Neural cell (in vitro differentiated cells): ENCODE measurements at regions not wholly inside any gene's neighbourhood (a gene's known extent, or its start where the extent isn't known, plus 50 kb on each side); places are given as distances from the start of the nearest gene placed in this dataset.

ENCODE experiments used
- H2AFZ ChIP-seq: fragments of 200-600, 300-800 bp; sonication (generic), shearing (Covaris generic); 2 replicates; pipeline ENCODE4 v1.6.0; 2014; ENCODE audit warnings: low read depth, mild to moderate bottlenecking, antibody characterized with exemption, low read length, moderate library complexity
- H3F3A ChIP-seq: fragments of 200-600 bp; shearing (Covaris generic); 2 replicates; pipeline ENCODE4 v1.6.1; 2016; ENCODE audit warnings: mild to moderate bottlenecking, moderate library complexity, mixed read lengths, antibody characterized with exemption, low read length; ENCODE audit not compliant: insufficient read depth, poor library complexity, severe bottlenecking
- H3K27ac ChIP-seq: fragments of 200-600, 300-800 bp; sonication (generic), shearing (Covaris generic); 2 replicates; pipeline ENCODE4 v1.5.1; 2014; ENCODE audit warnings: mild to moderate bottlenecking, low read length, moderate library complexity
- H3K27me3 ChIP-seq: fragments of 300-800, 200-600 bp; sonication (generic), shearing (Covaris generic); 2 replicates; pipeline ENCODE4 v1.6.0; 2014; ENCODE audit warnings: mild to moderate bottlenecking, low read depth, low read length, moderate library complexity; ENCODE audit not compliant: insufficient read depth
- H3K36me3 ChIP-seq: fragments of 300-800, 200-600 bp; sonication (generic), shearing (Covaris generic); 2 replicates; pipeline ENCODE4 v1.5.1; 2014; ENCODE audit warnings: mild to moderate bottlenecking, antibody characterized with exemption, low read length, moderate library complexity; ENCODE audit not compliant: insufficient read depth
- H3K4me2 ChIP-seq: fragments of 300-800, 200-600 bp; sonication (generic), shearing (Covaris generic); 2 replicates; pipeline ENCODE4 v1.6.0; 2014; ENCODE audit warnings: mild to moderate bottlenecking, low read length
- H3K4me3 ChIP-seq: fragments of 300-800, 200-600 bp; sonication (generic), shearing (Covaris generic); 2 replicates; pipeline ENCODE4 v1.5.1; 2014; ENCODE audit warnings: mild to moderate bottlenecking, low read length, moderate library complexity
- H3K79me2 ChIP-seq: fragments of 200-600 bp; shearing (Covaris generic); replicated peaks from 2 replicates; pipeline ENCODE4 v1.6.0; 2014; ENCODE audit warnings: mild to moderate bottlenecking, low read length, moderate library complexity; ENCODE audit not compliant: insufficient read depth
- H3K9ac ChIP-seq: fragments of 300-800, 200-600 bp; sonication (generic), shearing (Covaris generic); 2 replicates; pipeline ENCODE4 v1.6.1; 2016; ENCODE audit warnings: mild to moderate bottlenecking, low read length, mixed read lengths
- H3K9me2 ChIP-seq: fragments of 200-600 bp; shearing (Covaris generic); 2 replicates; pipeline ENCODE4 v1.6.1; 2016; ENCODE audit warnings: mild to moderate bottlenecking, low read length, mixed read lengths; ENCODE audit not compliant: insufficient read depth
- H3K9me3 ChIP-seq: fragments of 200-600, 300-800 bp; sonication (generic), shearing (Covaris generic); 2 replicates; pipeline ENCODE4 v1.6.1; 2016; ENCODE audit warnings: mild to moderate bottlenecking, mixed run types, low read length, moderate library complexity, mixed read lengths
- H4K20me1 ChIP-seq: fragments of 200-600 bp; shearing (Covaris generic); 2 replicates; pipeline ENCODE4 v1.6.1; 2016; ENCODE audit warnings: mild to moderate bottlenecking, mixed run types; ENCODE audit not compliant: insufficient read depth
- EP300 ChIP-seq: fragments of 450-650 bp; conservative IDR thresholded peaks from 2 replicates; pipeline ENCODE4 v1.6.1; 2014; ENCODE audit warnings: antibody characterized with exemption, mild to moderate bottlenecking, moderate library complexity; ENCODE audit not compliant: poor library complexity, severe bottlenecking
- EZH2 ChIP-seq: fragments of 200-600, 300-800 bp; shearing (Covaris generic), sonication (generic); IDR thresholded peaks from 2 replicates; pipeline ENCODE4 v1.6.1; 2014; ENCODE audit warnings: antibody characterized with exemption, low read length, borderline replicate concordance, mild to moderate bottlenecking; ENCODE audit not compliant: insufficient read depth, poor library complexity, severe bottlenecking
- MXI1 ChIP-seq: fragments of 450-650 bp; conservative IDR thresholded peaks from 2 replicates; pipeline ENCODE4 v1.6.1; 2014; ENCODE audit warnings: antibody characterized with exemption, mild to moderate bottlenecking; ENCODE audit not compliant: poor library complexity, severe bottlenecking
- POLR2AphosphoS5 ChIP-seq: IDR thresholded peaks from 2 replicates; pipeline ENCODE4 v1.6.1; 2012
- RAD21 ChIP-seq: fragments of 450-650 bp; conservative IDR thresholded peaks from 2 replicates; pipeline ENCODE4 v1.6.1; 2014; ENCODE audit warnings: antibody characterized with exemption, mild to moderate bottlenecking, moderate library complexity
- SMC3 ChIP-seq: fragments of 450-650 bp; conservative IDR thresholded peaks from 2 replicates; pipeline ENCODE4 v1.6.1; 2014; ENCODE audit warnings: antibody characterized with exemption, mild to moderate bottlenecking, moderate library complexity; ENCODE audit not compliant: poor library complexity
- TAF1 ChIP-seq: IDR thresholded peaks from 2 replicates; pipeline ENCODE4 v1.6.1; 2012; ENCODE audit warnings: low read depth
- TF ChIP-seq, protein P1 (sequence below): fragments of 450-650 bp; IDR thresholded peaks from 2 replicates; pipeline ENCODE4 v1.5.1; 2014; ENCODE audit warnings: antibody characterized with exemption, mild to moderate bottlenecking, moderate library complexity; ENCODE audit not compliant: poor library complexity, severe bottlenecking
- TF ChIP-seq, protein P2 (sequence below): IDR thresholded peaks from 2 replicates; pipeline ENCODE4 v1.6.1; 2012; ENCODE audit warnings: borderline replicate concordance

DNA sequence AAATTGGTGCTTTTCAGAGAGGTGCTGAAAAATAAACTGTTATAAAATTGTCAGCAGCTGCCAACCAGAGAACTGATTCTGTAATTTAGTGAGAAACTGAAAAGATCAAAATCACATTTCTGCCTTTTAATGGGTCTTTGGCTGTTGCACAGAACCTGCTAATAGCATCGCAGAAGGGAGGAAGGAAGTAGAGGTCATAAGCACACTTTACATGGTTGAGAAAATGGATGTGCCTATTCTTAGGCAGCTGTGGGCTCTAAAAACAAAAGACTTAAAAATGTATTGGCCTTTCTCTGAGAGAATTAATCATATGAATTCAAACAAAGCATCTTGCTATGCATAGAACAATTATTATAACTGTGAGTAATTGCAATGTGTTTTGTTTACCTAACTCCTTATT, 1186.9 kb downstream of the DSC3 start:
- Histone ChIP-seq H3K27me3 (no peaks in the 10 kb centered on the region), H3K27ac (no peak overlapping the region), H2AFZ (no peak overlapping the region), H3K79me2 (no peaks in the 10 kb centered on the region), H3K9me2 (no peaks in the 10 kb centered on the region), H4K20me1 (no peaks in the 10 kb centered on the region), H3K9ac (no peak overlapping the region), H3K4me3 (no peak overlapping the region), H3K36me3 (no peaks in the 10 kb centered on the region), H3K9me3 (no peaks in the 10 kb centered on the region), H3K4me2 (no peak overlapping the region), H3F3A (no peaks in the 10 kb centered on the region)
- TF ChIP-seq EZH2: no peak
- no peak for TF ChIP-seq TAF1
- no peak for TF ChIP-seq EP300
- TF ChIP-seq MXI1: no peak
- no peak for TF ChIP-seq RAD21
- TF ChIP-seq, protein P1, sequence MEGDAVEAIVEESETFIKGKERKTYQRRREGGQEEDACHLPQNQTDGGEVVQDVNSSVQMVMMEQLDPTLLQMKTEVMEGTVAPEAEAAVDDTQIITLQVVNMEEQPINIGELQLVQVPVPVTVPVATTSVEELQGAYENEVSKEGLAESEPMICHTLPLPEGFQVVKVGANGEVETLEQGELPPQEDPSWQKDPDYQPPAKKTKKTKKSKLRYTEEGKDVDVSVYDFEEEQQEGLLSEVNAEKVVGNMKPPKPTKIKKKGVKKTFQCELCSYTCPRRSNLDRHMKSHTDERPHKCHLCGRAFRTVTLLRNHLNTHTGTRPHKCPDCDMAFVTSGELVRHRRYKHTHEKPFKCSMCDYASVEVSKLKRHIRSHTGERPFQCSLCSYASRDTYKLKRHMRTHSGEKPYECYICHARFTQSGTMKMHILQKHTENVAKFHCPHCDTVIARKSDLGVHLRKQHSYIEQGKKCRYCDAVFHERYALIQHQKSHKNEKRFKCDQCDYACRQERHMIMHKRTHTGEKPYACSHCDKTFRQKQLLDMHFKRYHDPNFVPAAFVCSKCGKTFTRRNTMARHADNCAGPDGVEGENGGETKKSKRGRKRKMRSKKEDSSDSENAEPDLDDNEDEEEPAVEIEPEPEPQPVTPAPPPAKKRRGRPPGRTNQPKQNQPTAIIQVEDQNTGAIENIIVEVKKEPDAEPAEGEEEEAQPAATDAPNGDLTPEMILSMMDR: no peak
- no peak for TF ChIP-seq POLR2AphosphoS5
- no peak for TF ChIP-seq SMC3

DNA sequence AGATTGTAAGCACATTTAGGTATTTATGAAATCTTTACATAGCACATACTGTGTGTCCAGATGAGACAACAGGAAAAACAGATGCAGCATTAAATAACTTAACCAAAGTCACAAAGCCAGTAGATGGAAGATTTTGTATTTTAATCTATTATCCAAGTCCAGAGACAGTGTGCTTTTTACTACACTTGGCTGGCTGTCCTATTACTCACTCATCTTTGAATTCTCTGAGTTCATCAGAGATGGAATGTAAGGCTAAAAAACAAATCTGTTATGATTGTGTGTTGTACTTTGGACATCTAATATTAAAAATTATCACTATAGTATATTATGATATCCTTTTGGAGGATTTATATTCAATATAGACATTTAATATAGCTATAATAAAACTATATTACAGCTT, 1189.4 kb downstream of the DSC3 start:
- Histone ChIP-seq H2AFZ (no peak overlapping the region), H3K9me2 (no peaks in the 10 kb centered on the region), H3K4me2 (no peak overlapping the region), H3K79me2 (no peaks in the 10 kb centered on the region), H3K9me3 (no peaks in the 10 kb centered on the region), H3K27ac (no peak overlapping the region), H3K9ac (no peak overlapping the region), H3K36me3 (no peaks in the 10 kb centered on the region), H3F3A (no peaks in the 10 kb centered on the region), H3K27me3 (no peaks in the 10 kb centered on the region), H4K20me1 (no peaks in the 10 kb centered on the region), H3K4me3 (no peak overlapping the region)
- TF ChIP-seq RAD21 (no peak), MXI1 (no peak), EP300 (no peak), SMC3 (no peak), TAF1 (no peak), POLR2AphosphoS5 (no peak), EZH2 (no peak)
- TF ChIP-seq, protein P1: no peak
- TF ChIP-seq, protein P2, sequence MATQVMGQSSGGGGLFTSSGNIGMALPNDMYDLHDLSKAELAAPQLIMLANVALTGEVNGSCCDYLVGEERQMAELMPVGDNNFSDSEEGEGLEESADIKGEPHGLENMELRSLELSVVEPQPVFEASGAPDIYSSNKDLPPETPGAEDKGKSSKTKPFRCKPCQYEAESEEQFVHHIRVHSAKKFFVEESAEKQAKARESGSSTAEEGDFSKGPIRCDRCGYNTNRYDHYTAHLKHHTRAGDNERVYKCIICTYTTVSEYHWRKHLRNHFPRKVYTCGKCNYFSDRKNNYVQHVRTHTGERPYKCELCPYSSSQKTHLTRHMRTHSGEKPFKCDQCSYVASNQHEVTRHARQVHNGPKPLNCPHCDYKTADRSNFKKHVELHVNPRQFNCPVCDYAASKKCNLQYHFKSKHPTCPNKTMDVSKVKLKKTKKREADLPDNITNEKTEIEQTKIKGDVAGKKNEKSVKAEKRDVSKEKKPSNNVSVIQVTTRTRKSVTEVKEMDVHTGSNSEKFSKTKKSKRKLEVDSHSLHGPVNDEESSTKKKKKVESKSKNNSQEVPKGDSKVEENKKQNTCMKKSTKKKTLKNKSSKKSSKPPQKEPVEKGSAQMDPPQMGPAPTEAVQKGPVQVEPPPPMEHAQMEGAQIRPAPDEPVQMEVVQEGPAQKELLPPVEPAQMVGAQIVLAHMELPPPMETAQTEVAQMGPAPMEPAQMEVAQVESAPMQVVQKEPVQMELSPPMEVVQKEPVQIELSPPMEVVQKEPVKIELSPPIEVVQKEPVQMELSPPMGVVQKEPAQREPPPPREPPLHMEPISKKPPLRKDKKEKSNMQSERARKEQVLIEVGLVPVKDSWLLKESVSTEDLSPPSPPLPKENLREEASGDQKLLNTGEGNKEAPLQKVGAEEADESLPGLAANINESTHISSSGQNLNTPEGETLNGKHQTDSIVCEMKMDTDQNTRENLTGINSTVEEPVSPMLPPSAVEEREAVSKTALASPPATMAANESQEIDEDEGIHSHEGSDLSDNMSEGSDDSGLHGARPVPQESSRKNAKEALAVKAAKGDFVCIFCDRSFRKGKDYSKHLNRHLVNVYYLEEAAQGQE: no peak
